GM23338 (cell line): ENCODE measurements at regions not wholly inside any gene's neighbourhood (a gene's known extent, or its start where the extent isn't known, plus 50 kb on each side); places are given as distances from the start of the nearest gene placed in this dataset.
A peak's percentile ranks its signal among the peaks of the same experiment; 100 is the strongest.

Source experiments
- ATAC-seq: fragments of 200-7000 bp; cut with Tn5 transposase; 3 replicates; pipeline ENCODE4 v1.9.1; 2020
- DNase-seq: peaks from one replicate; pipeline ENCODE4 v3.0.0-alpha.2; 2015; ENCODE audit warnings: low spot score
- H2AFZ ChIP-seq: fragments of 200-600 bp; sonication (generic); 2 replicates; pipeline ENCODE4 v1.8.0; 2016; ENCODE audit warnings: antibody characterized with exemption, mild to moderate bottlenecking, moderate library complexity
- H3F3A ChIP-seq: fragments of 200-600 bp; sonication (generic); replicated peaks from 2 replicates; pipeline ENCODE4 v1.8.0; 2017; ENCODE audit warnings: antibody characterized with exemption, mixed run types, low read depth
- H3K27ac ChIP-seq: fragments of 200-600 bp; sonication (generic); 2 replicates; pipeline ENCODE4 v1.6.1; 2016; ENCODE audit warnings: low read depth
- H3K27me3 ChIP-seq: fragments of 200-600 bp; sonication (generic); 2 replicates; pipeline ENCODE4 v1.8.0; 2016; ENCODE audit warnings: mild to moderate bottlenecking, mixed run types, moderate library complexity; ENCODE audit not compliant: insufficient read depth
- H3K36me3 ChIP-seq: fragments of 200-600 bp; sonication (generic); 2 replicates; pipeline ENCODE4 v1.8.0; 2016; ENCODE audit warnings: mild to moderate bottlenecking; ENCODE audit not compliant: insufficient read depth
- H3K4me1 ChIP-seq: fragments of 200-600 bp; sonication (generic); 2 replicates; pipeline ENCODE4 v1.8.0; 2016; ENCODE audit warnings: mild to moderate bottlenecking, moderate library complexity; ENCODE audit not compliant: insufficient read depth
- H3K4me2 ChIP-seq: fragments of 200-600 bp; sonication (generic); 2 replicates; pipeline ENCODE4 v1.7.1; 2017; ENCODE audit warnings: mixed run types
- H3K4me3 ChIP-seq: fragments of 200-600 bp; sonication (generic); 2 replicates; pipeline ENCODE4 v1.6.1; 2016; ENCODE audit warnings: mixed run types
- H3K79me2 ChIP-seq: fragments of 200-600 bp; sonication (generic); replicated peaks from 2 replicates; pipeline ENCODE4 v1.8.0; 2017; ENCODE audit warnings: mild to moderate bottlenecking; ENCODE audit not compliant: insufficient read depth
- H3K9me2 ChIP-seq: fragments of 200-600 bp; sonication (generic); 2 replicates; pipeline ENCODE4 v1.8.0; 2017; ENCODE audit not compliant: insufficient read depth
- H4K20me1 ChIP-seq: fragments of 200-600 bp; sonication (generic); replicated peaks from 2 replicates; pipeline ENCODE4 v1.8.0; 2017; ENCODE audit warnings: mild to moderate bottlenecking; ENCODE audit not compliant: insufficient read depth
- H3K27ac Mint-ChIP-seq: 2 replicates; pipeline ENCODE4 v1.8.0; 2020; ENCODE audit warnings: inconsistent platforms, mild to moderate bottlenecking, moderate library complexity, mixed read lengths
- H3K27me3 Mint-ChIP-seq: 3 replicates; pipeline ENCODE4 v1.8.0; 2022; ENCODE audit warnings: low read depth, mild to moderate bottlenecking, moderate library complexity, mixed read lengths, inconsistent platforms; ENCODE audit not compliant: insufficient read depth, poor library complexity
- H3K36me3 Mint-ChIP-seq: 3 replicates; pipeline ENCODE4 v1.8.0; 2021; ENCODE audit warnings: low read depth, mild to moderate bottlenecking, inconsistent platforms, moderate library complexity, mixed read lengths
- H3K4me1 Mint-ChIP-seq: 3 replicates; pipeline ENCODE4 v1.8.0; 2020; ENCODE audit warnings: mild to moderate bottlenecking, inconsistent platforms, mixed read lengths
- H3K4me3 Mint-ChIP-seq: 3 replicates; pipeline ENCODE4 v1.8.0; 2021; ENCODE audit warnings: moderate library complexity, mild to moderate bottlenecking, inconsistent platforms, mixed read lengths
- H3K9me3 Mint-ChIP-seq: 3 replicates; pipeline ENCODE4 v1.8.0; 2020; ENCODE audit warnings: moderate library complexity, mild to moderate bottlenecking, inconsistent platforms, mixed read lengths
- CREB1 ChIP-seq: fragments of 250-450 bp; sonication (Bioruptor Pico); IDR thresholded peaks from 2 replicates; pipeline ENCODE4 v1.5.0; 2020; ENCODE audit warnings: low read depth, mild to moderate bottlenecking, moderate library complexity
- EZH2 ChIP-seq: fragments of 200-600 bp; sonication (generic); IDR thresholded peaks from one replicate; pipeline ENCODE4 v1.8.0; 2017; ENCODE audit warnings: antibody characterized with exemption, mild to moderate bottlenecking, low read depth; ENCODE audit not compliant: unreplicated experiment
- EZH2phosphoT487 ChIP-seq: fragments of 200-600 bp; sonication (generic); IDR thresholded peaks from one replicate; pipeline ENCODE4 v1.8.1; 2018; ENCODE audit warnings: antibody characterized with exemption; ENCODE audit not compliant: unreplicated experiment
- JUNB ChIP-seq: IDR thresholded peaks from one replicate; pipeline ENCODE4 v1.6.1; 2016; ENCODE audit warnings: antibody characterized with exemption; ENCODE audit not compliant: unreplicated experiment
- NANOG ChIP-seq: IDR thresholded peaks from 2 replicates; pipeline ENCODE4 v1.6.1; 2016; ENCODE audit warnings: antibody characterized with exemption, borderline replicate concordance
- POLR2AphosphoS5 ChIP-seq: IDR thresholded peaks from 2 replicates; pipeline ENCODE4 v1.6.1; 2016; ENCODE audit warnings: antibody characterized with exemption, low read depth
- STAT1 ChIP-seq: IDR thresholded peaks from one replicate; pipeline ENCODE4 v1.6.1; 2016; ENCODE audit warnings: antibody characterized with exemption; ENCODE audit not compliant: unreplicated experiment
- ZNF114 ChIP-seq: fragments of 250-450 bp; sonication (Bioruptor Pico); IDR thresholded peaks from 2 replicates; pipeline ENCODE4 v1.5.0; 2020; ENCODE audit warnings: mild to moderate bottlenecking, moderate library complexity
- ZNF331 ChIP-seq: fragments of 250-450 bp; sonication (Bioruptor Pico); IDR thresholded peaks from 2 replicates; pipeline ENCODE4 v1.5.0; 2020; ENCODE audit warnings: low read depth, mild to moderate bottlenecking, moderate library complexity
- TF ChIP-seq, protein P1 (sequence below): fragments of 250-450 bp; sonication (Bioruptor Pico); IDR thresholded peaks from 2 replicates; pipeline ENCODE4 v1.5.0; 2020; ENCODE audit warnings: mild to moderate bottlenecking, moderate library complexity
- TF ChIP-seq, protein P2 (sequence below): IDR thresholded peaks from one replicate; pipeline ENCODE4 v1.6.1; 2018; ENCODE audit warnings: antibody characterized with exemption; ENCODE audit not compliant: unreplicated experiment
- TF ChIP-seq, protein P3 (sequence below), 2 experiments: fragments of 200-600 bp in 1 of 2; sonication (generic) in 1 of 2; conservative IDR thresholded peaks; 2 replicates each; pipeline versions ENCODE4 v1.5.1 to v1.6.1; 2016 to 2017; ENCODE audit warnings: antibody characterized with exemption in 2 of 2, low read depth in 2 of 2, mild to moderate bottlenecking in 2 of 2, moderate library complexity in 1 of 2
- TF ChIP-seq, protein P4 (sequence below): IDR thresholded peaks from 2 replicates; pipeline ENCODE4 v1.6.1; 2016; ENCODE audit warnings: antibody characterized with exemption

DNA sequence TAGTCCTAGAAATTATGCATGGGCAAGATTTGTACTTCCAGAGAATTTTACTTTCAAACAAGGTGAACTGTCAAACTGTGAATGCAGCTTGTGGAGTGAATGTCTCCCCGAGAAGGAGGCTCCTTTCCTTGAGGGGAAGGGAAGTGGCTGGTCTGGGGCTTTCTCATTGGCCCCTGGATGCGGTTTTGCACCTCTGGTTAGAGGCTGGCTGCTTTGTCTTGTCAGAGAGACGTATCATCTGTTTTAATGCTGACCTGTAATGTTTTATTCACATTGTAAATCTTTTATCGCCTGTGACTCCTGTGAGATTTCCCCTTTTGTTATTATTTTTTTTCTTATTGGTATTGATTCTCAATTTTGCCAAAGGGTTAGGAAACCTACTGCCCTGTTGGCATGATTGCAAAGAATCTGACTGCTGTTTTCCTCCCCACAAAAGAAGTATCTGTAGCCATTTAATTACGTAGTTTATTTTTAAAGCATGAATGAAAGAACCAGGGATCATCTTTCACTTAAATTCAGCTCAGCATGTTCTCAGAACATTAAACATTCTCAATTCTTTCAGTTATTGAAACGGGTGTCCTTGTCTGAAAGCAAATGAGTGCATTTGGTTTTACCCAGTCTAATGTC is 238.3 kb upstream of the NFE2L3 start:
- no peak overlapping the region for H3K27ac Mint-ChIP-seq
- H3K36me3 ChIP-seq = no peaks in the 10 kb centered on the region
- H3K9me2 ChIP-seq = no peaks in the 10 kb centered on the region
- H3K36me3 Mint-ChIP-seq = peaks cover 3% of the 10 kb centered on the region; the same call in 2 of the 3 replicates
- H3K9me3 Mint-ChIP-seq = no peaks in the 10 kb centered on the region; the same call in 2 of the 3 replicates
- peaks cover 9% of the 10 kb centered on the region; the same call in 2 of the 3 replicates for H3K4me1 Mint-ChIP-seq
- H3K4me3 ChIP-seq = no peak overlapping the region
- no peaks in the 10 kb centered on the region for H3K27me3 ChIP-seq
- H2AFZ ChIP-seq = 0 out of 2 replicates have a peak overlapping the region, but pooled peaks have one; percentile 32
- H3K27me3 Mint-ChIP-seq = peaks cover 4% of the 10 kb centered on the region
- DNase-seq = no peak
- no peaks in the 10 kb centered on the region for H3K79me2 ChIP-seq
- ATAC-seq = no peak
- no peak for TF ChIP-seq ZNF331
- no peak for TF ChIP-seq POLR2AphosphoS5
- TF ChIP-seq, protein P1, sequence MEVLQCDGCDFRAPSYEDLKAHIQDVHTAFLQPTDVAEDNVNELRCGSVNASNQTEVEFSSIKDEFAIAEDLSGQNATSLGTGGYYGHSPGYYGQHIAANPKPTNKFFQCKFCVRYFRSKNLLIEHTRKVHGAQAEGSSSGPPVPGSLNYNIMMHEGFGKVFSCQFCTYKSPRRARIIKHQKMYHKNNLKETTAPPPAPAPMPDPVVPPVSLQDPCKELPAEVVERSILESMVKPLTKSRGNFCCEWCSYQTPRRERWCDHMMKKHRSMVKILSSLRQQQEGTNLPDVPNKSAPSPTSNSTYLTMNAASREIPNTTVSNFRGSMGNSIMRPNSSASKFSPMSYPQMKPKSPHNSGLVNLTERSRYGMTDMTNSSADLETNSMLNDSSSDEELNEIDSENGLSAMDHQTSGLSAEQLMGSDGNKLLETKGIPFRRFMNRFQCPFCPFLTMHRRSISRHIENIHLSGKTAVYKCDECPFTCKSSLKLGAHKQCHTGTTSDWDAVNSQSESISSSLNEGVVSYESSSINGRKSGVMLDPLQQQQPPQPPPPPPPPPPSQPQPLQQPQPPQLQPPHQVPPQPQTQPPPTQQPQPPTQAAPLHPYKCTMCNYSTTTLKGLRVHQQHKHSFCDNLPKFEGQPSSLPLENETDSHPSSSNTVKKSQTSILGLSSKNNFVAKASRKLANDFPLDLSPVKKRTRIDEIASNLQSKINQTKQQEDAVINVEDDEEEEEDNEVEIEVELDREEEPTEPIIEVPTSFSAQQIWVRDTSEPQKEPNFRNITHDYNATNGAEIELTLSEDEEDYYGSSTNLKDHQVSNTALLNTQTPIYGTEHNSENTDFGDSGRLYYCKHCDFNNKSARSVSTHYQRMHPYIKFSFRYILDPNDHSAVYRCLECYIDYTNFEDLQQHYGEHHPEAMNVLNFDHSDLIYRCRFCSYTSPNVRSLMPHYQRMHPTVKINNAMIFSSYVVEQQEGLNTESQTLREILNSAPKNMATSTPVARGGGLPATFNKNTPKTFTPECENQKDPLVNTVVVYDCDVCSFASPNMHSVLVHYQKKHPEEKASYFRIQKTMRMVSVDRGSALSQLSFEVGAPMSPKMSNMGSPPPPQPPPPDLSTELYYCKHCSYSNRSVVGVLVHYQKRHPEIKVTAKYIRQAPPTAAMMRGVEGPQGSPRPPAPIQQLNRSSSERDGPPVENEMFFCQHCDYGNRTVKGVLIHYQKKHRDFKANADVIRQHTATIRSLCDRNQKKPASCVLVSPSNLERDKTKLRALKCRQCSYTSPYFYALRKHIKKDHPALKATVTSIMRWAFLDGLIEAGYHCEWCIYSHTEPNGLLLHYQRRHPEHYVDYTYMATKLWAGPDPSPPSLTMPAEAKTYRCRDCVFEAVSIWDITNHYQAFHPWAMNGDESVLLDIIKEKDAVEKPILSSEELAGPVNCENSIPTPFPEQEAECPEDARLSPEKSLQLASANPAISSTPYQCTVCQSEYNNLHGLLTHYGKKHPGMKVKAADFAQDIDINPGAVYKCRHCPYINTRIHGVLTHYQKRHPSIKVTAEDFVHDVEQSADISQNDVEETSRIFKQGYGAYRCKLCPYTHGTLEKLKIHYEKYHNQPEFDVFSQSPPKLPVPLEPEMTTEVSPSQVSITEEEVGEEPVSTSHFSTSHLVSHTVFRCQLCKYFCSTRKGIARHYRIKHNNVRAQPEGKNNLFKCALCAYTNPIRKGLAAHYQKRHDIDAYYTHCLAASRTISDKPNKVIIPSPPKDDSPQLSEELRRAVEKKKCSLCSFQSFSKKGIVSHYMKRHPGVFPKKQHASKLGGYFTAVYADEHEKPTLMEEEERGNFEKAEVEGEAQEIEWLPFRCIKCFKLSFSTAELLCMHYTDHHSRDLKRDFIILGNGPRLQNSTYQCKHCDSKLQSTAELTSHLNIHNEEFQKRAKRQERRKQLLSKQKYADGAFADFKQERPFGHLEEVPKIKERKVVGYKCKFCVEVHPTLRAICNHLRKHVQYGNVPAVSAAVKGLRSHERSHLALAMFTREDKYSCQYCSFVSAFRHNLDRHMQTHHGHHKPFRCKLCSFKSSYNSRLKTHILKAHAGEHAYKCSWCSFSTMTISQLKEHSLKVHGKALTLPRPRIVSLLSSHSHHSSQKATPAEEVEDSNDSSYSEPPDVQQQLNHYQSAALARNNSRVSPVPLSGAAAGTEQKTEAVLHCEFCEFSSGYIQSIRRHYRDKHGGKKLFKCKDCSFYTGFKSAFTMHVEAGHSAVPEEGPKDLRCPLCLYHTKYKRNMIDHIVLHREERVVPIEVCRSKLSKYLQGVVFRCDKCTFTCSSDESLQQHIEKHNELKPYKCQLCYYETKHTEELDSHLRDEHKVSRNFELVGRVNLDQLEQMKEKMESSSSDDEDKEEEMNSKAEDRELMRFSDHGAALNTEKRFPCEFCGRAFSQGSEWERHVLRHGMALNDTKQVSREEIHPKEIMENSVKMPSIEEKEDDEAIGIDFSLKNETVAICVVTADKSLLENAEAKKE (CRISPR knock-in tag) = no peak
- TF ChIP-seq, protein P2, sequence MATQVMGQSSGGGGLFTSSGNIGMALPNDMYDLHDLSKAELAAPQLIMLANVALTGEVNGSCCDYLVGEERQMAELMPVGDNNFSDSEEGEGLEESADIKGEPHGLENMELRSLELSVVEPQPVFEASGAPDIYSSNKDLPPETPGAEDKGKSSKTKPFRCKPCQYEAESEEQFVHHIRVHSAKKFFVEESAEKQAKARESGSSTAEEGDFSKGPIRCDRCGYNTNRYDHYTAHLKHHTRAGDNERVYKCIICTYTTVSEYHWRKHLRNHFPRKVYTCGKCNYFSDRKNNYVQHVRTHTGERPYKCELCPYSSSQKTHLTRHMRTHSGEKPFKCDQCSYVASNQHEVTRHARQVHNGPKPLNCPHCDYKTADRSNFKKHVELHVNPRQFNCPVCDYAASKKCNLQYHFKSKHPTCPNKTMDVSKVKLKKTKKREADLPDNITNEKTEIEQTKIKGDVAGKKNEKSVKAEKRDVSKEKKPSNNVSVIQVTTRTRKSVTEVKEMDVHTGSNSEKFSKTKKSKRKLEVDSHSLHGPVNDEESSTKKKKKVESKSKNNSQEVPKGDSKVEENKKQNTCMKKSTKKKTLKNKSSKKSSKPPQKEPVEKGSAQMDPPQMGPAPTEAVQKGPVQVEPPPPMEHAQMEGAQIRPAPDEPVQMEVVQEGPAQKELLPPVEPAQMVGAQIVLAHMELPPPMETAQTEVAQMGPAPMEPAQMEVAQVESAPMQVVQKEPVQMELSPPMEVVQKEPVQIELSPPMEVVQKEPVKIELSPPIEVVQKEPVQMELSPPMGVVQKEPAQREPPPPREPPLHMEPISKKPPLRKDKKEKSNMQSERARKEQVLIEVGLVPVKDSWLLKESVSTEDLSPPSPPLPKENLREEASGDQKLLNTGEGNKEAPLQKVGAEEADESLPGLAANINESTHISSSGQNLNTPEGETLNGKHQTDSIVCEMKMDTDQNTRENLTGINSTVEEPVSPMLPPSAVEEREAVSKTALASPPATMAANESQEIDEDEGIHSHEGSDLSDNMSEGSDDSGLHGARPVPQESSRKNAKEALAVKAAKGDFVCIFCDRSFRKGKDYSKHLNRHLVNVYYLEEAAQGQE = no peak
- TF ChIP-seq, protein P3, sequence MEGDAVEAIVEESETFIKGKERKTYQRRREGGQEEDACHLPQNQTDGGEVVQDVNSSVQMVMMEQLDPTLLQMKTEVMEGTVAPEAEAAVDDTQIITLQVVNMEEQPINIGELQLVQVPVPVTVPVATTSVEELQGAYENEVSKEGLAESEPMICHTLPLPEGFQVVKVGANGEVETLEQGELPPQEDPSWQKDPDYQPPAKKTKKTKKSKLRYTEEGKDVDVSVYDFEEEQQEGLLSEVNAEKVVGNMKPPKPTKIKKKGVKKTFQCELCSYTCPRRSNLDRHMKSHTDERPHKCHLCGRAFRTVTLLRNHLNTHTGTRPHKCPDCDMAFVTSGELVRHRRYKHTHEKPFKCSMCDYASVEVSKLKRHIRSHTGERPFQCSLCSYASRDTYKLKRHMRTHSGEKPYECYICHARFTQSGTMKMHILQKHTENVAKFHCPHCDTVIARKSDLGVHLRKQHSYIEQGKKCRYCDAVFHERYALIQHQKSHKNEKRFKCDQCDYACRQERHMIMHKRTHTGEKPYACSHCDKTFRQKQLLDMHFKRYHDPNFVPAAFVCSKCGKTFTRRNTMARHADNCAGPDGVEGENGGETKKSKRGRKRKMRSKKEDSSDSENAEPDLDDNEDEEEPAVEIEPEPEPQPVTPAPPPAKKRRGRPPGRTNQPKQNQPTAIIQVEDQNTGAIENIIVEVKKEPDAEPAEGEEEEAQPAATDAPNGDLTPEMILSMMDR (conservative IDR thresholded peaks at IDR 0.05; ENCODE audit: low read depth in 2 of 2) = no peak
- no peak for TF ChIP-seq JUNB
- TF ChIP-seq, protein P4, sequence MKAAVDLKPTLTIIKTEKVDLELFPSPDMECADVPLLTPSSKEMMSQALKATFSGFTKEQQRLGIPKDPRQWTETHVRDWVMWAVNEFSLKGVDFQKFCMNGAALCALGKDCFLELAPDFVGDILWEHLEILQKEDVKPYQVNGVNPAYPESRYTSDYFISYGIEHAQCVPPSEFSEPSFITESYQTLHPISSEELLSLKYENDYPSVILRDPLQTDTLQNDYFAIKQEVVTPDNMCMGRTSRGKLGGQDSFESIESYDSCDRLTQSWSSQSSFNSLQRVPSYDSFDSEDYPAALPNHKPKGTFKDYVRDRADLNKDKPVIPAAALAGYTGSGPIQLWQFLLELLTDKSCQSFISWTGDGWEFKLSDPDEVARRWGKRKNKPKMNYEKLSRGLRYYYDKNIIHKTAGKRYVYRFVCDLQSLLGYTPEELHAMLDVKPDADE = no peak
- TF ChIP-seq EZH2phosphoT487 = no peak
- TF ChIP-seq EZH2 = no peak
- no peak for TF ChIP-seq STAT1
- TF ChIP-seq ZNF114 (CRISPR knock-in tag) = no peak
- no peak for TF ChIP-seq NANOG
- no peak for TF ChIP-seq CREB1 (CRISPR knock-in tag)
- H3F3A ChIP-seq = no peaks in the 10 kb centered on the region
- no peaks in the 10 kb centered on the region for H4K20me1 ChIP-seq
- H3K27ac ChIP-seq = no peak overlapping the region
- no peak overlapping the region for H3K4me2 ChIP-seq
- H3K4me1 ChIP-seq = no peaks in the 10 kb centered on the region
- H3K4me3 Mint-ChIP-seq = no peak overlapping the region
